Upper lobe of right lung (tissue), 1 donor: ENCODE measurements at regions not wholly inside any gene's neighbourhood (a gene's known extent, or its start where the extent isn't known, plus 50 kb on each side); places are given as distances from the start of the nearest gene placed in this dataset.

ENCODE experiments used
- ATAC-seq: fragments of 200-7000 bp; cut with Tn5 transposase; one replicate; pipeline ENCODE4 v1.9.1; 2020; ENCODE audit warnings: mild to moderate bottlenecking, moderate library complexity
- DNase-seq: peaks from one replicate; pipeline ENCODE4 v3.0.0-alpha.2; 2020
- H3K27ac ChIP-seq: fragments of 200-600 bp; one replicate; pipeline ENCODE4 v1.8.0; 2022
- H3K27me3 ChIP-seq: fragments of 200-600 bp; one replicate; pipeline ENCODE4 v1.8.0; 2022; ENCODE audit warnings: mild to moderate bottlenecking
- H3K36me3 ChIP-seq: fragments of 200-600 bp; one replicate; pipeline ENCODE4 v1.8.0; 2022
- H3K4me1 ChIP-seq: fragments of 200-600 bp; one replicate; pipeline ENCODE4 v1.8.0; 2022
- H3K4me3 ChIP-seq: fragments of 200-600 bp; one replicate; pipeline ENCODE4 v1.8.0; 2022; ENCODE audit warnings: mild to moderate bottlenecking
- H3K9me3 ChIP-seq: fragments of 200-600 bp; one replicate; pipeline ENCODE4 v1.8.0; 2022
- CTCF ChIP-seq: fragments of 200-600 bp; IDR thresholded peaks from one replicate; pipeline ENCODE4 v1.8.0; 2022; ENCODE audit warnings: antibody characterized with exemption
- intact Hi-C: fragments of 100-400 bp; cut with DNase I; formaldehyde crosslinking; loops from one replicate; pipeline ENCODE4 v1.11.0; 2022
- donor health status: DM: no; HTN: yes; CAD: no; lungs with severe emphysema.

DNA sequence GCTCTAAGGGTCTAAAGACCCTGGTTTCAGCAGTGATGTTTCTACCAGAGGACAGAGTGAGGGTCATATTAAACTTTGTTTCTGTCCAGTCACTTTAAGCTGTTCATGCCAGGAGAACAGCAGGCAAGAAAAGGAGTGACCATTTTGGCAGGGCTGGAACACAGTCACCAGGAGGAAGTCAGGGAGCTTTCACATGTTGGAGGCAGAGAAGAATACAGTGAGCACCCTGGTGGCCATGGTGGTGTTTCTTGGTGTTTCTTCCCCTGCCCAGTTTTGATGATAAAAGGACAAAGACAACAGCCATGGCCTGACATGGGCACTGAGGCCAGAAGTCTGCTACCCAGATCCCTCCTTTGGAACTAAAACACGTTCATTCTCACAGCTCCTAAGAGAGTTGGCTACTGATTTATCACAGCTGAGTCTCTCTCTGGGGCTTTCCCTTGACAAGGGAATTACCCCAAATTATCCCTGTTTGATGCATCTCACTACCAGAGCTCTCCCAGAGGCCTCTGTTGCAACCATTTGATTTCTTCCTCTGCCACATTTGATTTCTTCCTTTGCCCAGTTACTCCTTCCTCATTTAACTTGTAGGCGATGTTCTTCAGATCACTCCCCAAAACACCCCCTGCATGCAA is 106.4 kb upstream of the NWD2 start:
- H3K9me3 ChIP-seq = no peaks in the 10 kb centered on the region
- H3K36me3 ChIP-seq = no peaks in the 10 kb centered on the region
- no peak overlapping the region for H3K27ac ChIP-seq
- ATAC-seq = no peak
- H3K4me3 ChIP-seq = no peak overlapping the region
- no peaks in the 10 kb centered on the region for H3K27me3 ChIP-seq
- DNase-seq = no peak
- H3K4me1 ChIP-seq = no peaks in the 10 kb centered on the region
- TF ChIP-seq CTCF = no peak
- intact Hi-C loops = no loop called here

GRCh38 chr4:37138789-37139188 is 105.8 kb upstream of the NWD2 start:
- no peak for ATAC-seq

DNA sequence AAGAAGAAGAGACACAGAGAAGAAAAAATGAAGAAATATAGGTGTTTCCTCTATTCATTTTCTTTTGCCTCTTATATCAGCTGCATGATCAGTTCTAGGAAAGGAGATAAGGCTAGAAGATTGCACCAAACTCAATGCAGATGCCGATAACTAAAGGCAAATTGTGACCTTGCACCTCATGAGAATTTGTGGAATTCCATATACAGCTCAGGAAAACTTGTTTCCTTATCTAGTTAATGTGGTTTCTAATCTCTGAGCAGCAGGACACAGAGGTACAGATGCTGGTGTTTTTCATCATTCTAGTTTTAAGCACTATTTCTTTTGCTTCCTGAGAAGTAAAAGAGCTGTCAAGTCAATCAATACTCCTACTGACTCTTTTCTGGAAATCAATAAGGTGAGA is 104.6 kb upstream of the NWD2 start:
- no peak for DNase-seq
- ATAC-seq = no peak
- no peaks in the 10 kb centered on the region for H3K9me3 ChIP-seq
- no peaks in the 10 kb centered on the region for H3K36me3 ChIP-seq
- no peak for TF ChIP-seq CTCF
- H3K4me1 ChIP-seq = no peaks in the 10 kb centered on the region
- H3K27me3 ChIP-seq = no peaks in the 10 kb centered on the region
- H3K27ac ChIP-seq = no peak overlapping the region
- intact Hi-C loops = no loop called here
- H3K4me3 ChIP-seq = no peak overlapping the region

More at GRCh38 chr4:37138789-37139188, 105.8 kb upstream of the NWD2 start:
- Histone ChIP-seq H3K27ac (no peak overlapping the region), H3K4me3 (no peak overlapping the region), H3K36me3 (no peaks in the 10 kb centered on the region), H3K9me3 (no peaks in the 10 kb centered on the region), H3K4me1 (no peaks in the 10 kb centered on the region), H3K27me3 (no peaks in the 10 kb centered on the region)
- DNase-seq = no peak
- intact Hi-C loops = no loop called here
- no peak for TF ChIP-seq CTCF

DNA sequence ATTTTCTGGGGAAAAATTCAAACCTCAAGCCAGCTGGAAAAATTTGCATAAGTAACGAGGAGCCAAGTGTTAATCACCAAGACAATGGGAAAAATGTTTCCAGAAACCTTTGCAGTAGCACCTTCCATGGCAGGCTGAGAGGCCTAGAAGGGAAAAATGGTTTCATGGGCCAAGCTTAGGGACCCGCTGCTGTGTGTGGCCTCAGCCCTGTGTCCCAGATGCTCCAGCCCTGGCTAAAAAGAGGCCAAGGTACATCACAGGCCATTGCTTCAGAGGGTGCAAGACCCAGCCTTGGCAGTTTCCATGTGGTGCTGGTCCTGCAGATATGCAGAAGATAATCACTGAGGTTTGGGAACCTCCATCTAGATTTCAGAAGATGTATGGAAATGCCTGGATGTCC is 98.3 kb upstream of the NWD2 start:
- H3K9me3 ChIP-seq = no peaks in the 10 kb centered on the region
- no peak overlapping the region for H3K4me3 ChIP-seq
- no peak overlapping the region for H3K27ac ChIP-seq
- no peaks in the 10 kb centered on the region for H3K27me3 ChIP-seq
- H3K36me3 ChIP-seq = no peaks in the 10 kb centered on the region
- ATAC-seq = no peak
- DNase-seq = no peak
- TF ChIP-seq CTCF = no peak
- intact Hi-C loops = no loop called here
- H3K4me1 ChIP-seq = no peaks in the 10 kb centered on the region

- H3K27me3 ChIP-seq = no peaks in the 10 kb centered on the region
- H3K4me1 ChIP-seq = no peaks in the 10 kb centered on the region
- no peak overlapping the region for H3K27ac ChIP-seq
- no peak for DNase-seq
- H3K4me3 ChIP-seq = no peak overlapping the region
- H3K9me3 ChIP-seq = no peaks in the 10 kb centered on the region
- no peak for ATAC-seq
- no peak for TF ChIP-seq CTCF
- intact Hi-C loops = no loop called here
- H3K36me3 ChIP-seq = no peaks in the 10 kb centered on the region
Observed at GRCh38 chr4:37157476-37158167, 86.9 kb upstream of the NWD2 start.
